GM23338 (cell line): ENCODE measurements at regions not wholly inside any gene's neighbourhood (a gene's known extent, or its start where the extent isn't known, plus 50 kb on each side); places are given as distances from the start of the nearest gene placed in this dataset.

Source experiments
- ATAC-seq: fragments of 200-7000 bp; cut with Tn5 transposase; 3 replicates; pipeline ENCODE4 v1.9.1; 2020
- DNase-seq: peaks from one replicate; pipeline ENCODE4 v3.0.0-alpha.2; 2015; ENCODE audit warnings: low spot score
- H2AFZ ChIP-seq: fragments of 200-600 bp; sonication (generic); 2 replicates; pipeline ENCODE4 v1.8.0; 2016; ENCODE audit warnings: antibody characterized with exemption, mild to moderate bottlenecking, moderate library complexity
- H3F3A ChIP-seq: fragments of 200-600 bp; sonication (generic); replicated peaks from 2 replicates; pipeline ENCODE4 v1.8.0; 2017; ENCODE audit warnings: antibody characterized with exemption, mixed run types, low read depth
- H3K27ac ChIP-seq: fragments of 200-600 bp; sonication (generic); 2 replicates; pipeline ENCODE4 v1.6.1; 2016; ENCODE audit warnings: low read depth
- H3K27me3 ChIP-seq: fragments of 200-600 bp; sonication (generic); 2 replicates; pipeline ENCODE4 v1.8.0; 2016; ENCODE audit warnings: mild to moderate bottlenecking, mixed run types, moderate library complexity; ENCODE audit not compliant: insufficient read depth
- H3K36me3 ChIP-seq: fragments of 200-600 bp; sonication (generic); 2 replicates; pipeline ENCODE4 v1.8.0; 2016; ENCODE audit warnings: mild to moderate bottlenecking; ENCODE audit not compliant: insufficient read depth
- H3K4me1 ChIP-seq: fragments of 200-600 bp; sonication (generic); 2 replicates; pipeline ENCODE4 v1.8.0; 2016; ENCODE audit warnings: mild to moderate bottlenecking, moderate library complexity; ENCODE audit not compliant: insufficient read depth
- H3K4me2 ChIP-seq: fragments of 200-600 bp; sonication (generic); 2 replicates; pipeline ENCODE4 v1.7.1; 2017; ENCODE audit warnings: mixed run types
- H3K4me3 ChIP-seq: fragments of 200-600 bp; sonication (generic); 2 replicates; pipeline ENCODE4 v1.6.1; 2016; ENCODE audit warnings: mixed run types
- H3K79me2 ChIP-seq: fragments of 200-600 bp; sonication (generic); replicated peaks from 2 replicates; pipeline ENCODE4 v1.8.0; 2017; ENCODE audit warnings: mild to moderate bottlenecking; ENCODE audit not compliant: insufficient read depth
- H3K9me2 ChIP-seq: fragments of 200-600 bp; sonication (generic); 2 replicates; pipeline ENCODE4 v1.8.0; 2017; ENCODE audit not compliant: insufficient read depth
- H4K20me1 ChIP-seq: fragments of 200-600 bp; sonication (generic); replicated peaks from 2 replicates; pipeline ENCODE4 v1.8.0; 2017; ENCODE audit warnings: mild to moderate bottlenecking; ENCODE audit not compliant: insufficient read depth
- H3K27ac Mint-ChIP-seq: 2 replicates; pipeline ENCODE4 v1.8.0; 2020; ENCODE audit warnings: inconsistent platforms, mild to moderate bottlenecking, moderate library complexity, mixed read lengths
- H3K27me3 Mint-ChIP-seq: 3 replicates; pipeline ENCODE4 v1.8.0; 2022; ENCODE audit warnings: low read depth, mild to moderate bottlenecking, moderate library complexity, mixed read lengths, inconsistent platforms; ENCODE audit not compliant: insufficient read depth, poor library complexity
- H3K36me3 Mint-ChIP-seq: 3 replicates; pipeline ENCODE4 v1.8.0; 2021; ENCODE audit warnings: low read depth, mild to moderate bottlenecking, inconsistent platforms, moderate library complexity, mixed read lengths
- H3K4me1 Mint-ChIP-seq: 3 replicates; pipeline ENCODE4 v1.8.0; 2020; ENCODE audit warnings: mild to moderate bottlenecking, inconsistent platforms, mixed read lengths
- H3K4me3 Mint-ChIP-seq: 3 replicates; pipeline ENCODE4 v1.8.0; 2021; ENCODE audit warnings: moderate library complexity, mild to moderate bottlenecking, inconsistent platforms, mixed read lengths
- H3K9me3 Mint-ChIP-seq: 3 replicates; pipeline ENCODE4 v1.8.0; 2020; ENCODE audit warnings: moderate library complexity, mild to moderate bottlenecking, inconsistent platforms, mixed read lengths
- CREB1 ChIP-seq: fragments of 250-450 bp; sonication (Bioruptor Pico); IDR thresholded peaks from 2 replicates; pipeline ENCODE4 v1.5.0; 2020; ENCODE audit warnings: low read depth, mild to moderate bottlenecking, moderate library complexity
- CTCF ChIP-seq, 2 experiments: fragments of 200-600 bp in 1 of 2; sonication (generic) in 1 of 2; conservative IDR thresholded peaks; 2 replicates each; pipeline versions ENCODE4 v1.5.1 to v1.6.1; 2016 to 2017; ENCODE audit warnings: antibody characterized with exemption in 2 of 2, low read depth in 2 of 2, mild to moderate bottlenecking in 2 of 2, moderate library complexity in 1 of 2
- EZH2phosphoT487 ChIP-seq: fragments of 200-600 bp; sonication (generic); IDR thresholded peaks from one replicate; pipeline ENCODE4 v1.8.1; 2018; ENCODE audit warnings: antibody characterized with exemption; ENCODE audit not compliant: unreplicated experiment
- JUNB ChIP-seq: IDR thresholded peaks from one replicate; pipeline ENCODE4 v1.6.1; 2016; ENCODE audit warnings: antibody characterized with exemption; ENCODE audit not compliant: unreplicated experiment
- NANOG ChIP-seq: IDR thresholded peaks from 2 replicates; pipeline ENCODE4 v1.6.1; 2016; ENCODE audit warnings: antibody characterized with exemption, borderline replicate concordance
- POLR2AphosphoS5 ChIP-seq: IDR thresholded peaks from 2 replicates; pipeline ENCODE4 v1.6.1; 2016; ENCODE audit warnings: antibody characterized with exemption, low read depth
- ZNF462 ChIP-seq: fragments of 250-450 bp; sonication (Bioruptor Pico); IDR thresholded peaks from 2 replicates; pipeline ENCODE4 v1.5.0; 2020; ENCODE audit warnings: mild to moderate bottlenecking, moderate library complexity

- no peak for TF ChIP-seq ZNF462 (CRISPR knock-in tag)
- no peak for TF ChIP-seq EZH2phosphoT487
- no peak for TF ChIP-seq JUNB
- no peak for TF ChIP-seq CREB1
- no peak for TF ChIP-seq CTCF (conservative IDR thresholded peaks at IDR 0.05; ENCODE audit: low read depth in 2 of 2)
- TF ChIP-seq NANOG: no peak
Observed at GRCh38 chr3:67884345-67884744, 229.9 kb upstream of the SUCLG2 start (continued).

GRCh38 chr3:67883766-67884165 lies 229.4 kb upstream of the SUCLG2 start:
- no peaks in the 10 kb centered on the region for H3K36me3 Mint-ChIP-seq
- no peak overlapping the region for H3K27ac Mint-ChIP-seq
- H3K4me1 Mint-ChIP-seq: no peaks in the 10 kb centered on the region
- no peak overlapping the region for H3K4me3 ChIP-seq
- H4K20me1 ChIP-seq: no peaks in the 10 kb centered on the region
- TF ChIP-seq POLR2AphosphoS5: no peak
- TF ChIP-seq CREB1: no peak
- no peak for TF ChIP-seq JUNB
- no peak overlapping the region for H3K4me2 ChIP-seq
- H3K9me3 Mint-ChIP-seq: peaks cover 8% of the 10 kb centered on the region; the same call in 2 of the 3 replicates
- H3K27ac ChIP-seq: no peak overlapping the region
- H3K9me2 ChIP-seq: no peaks in the 10 kb centered on the region
- H3K4me1 ChIP-seq: no peaks in the 10 kb centered on the region
- no peaks in the 10 kb centered on the region for H3K79me2 ChIP-seq
- DNase-seq (no peak), ATAC-seq (no peak)
- H3K36me3 ChIP-seq: no peaks in the 10 kb centered on the region
- H3K27me3 Mint-ChIP-seq: no peaks in the 10 kb centered on the region
- H3K4me3 Mint-ChIP-seq: no peak overlapping the region
- H3K27me3 ChIP-seq: no peaks in the 10 kb centered on the region
- no peaks in the 10 kb centered on the region for H3F3A ChIP-seq
- H2AFZ ChIP-seq: no peak overlapping the region
